Epithelial cell of esophagus (primary cell): ENCODE measurements at regions not wholly inside any gene's neighbourhood (a gene's known extent, or its start where the extent isn't known, plus 50 kb on each side); places are given as distances from the start of the nearest gene placed in this dataset.
"Not testable (repeated sequence)": the region's sequence is repeated elsewhere in the genome, so short reads cannot be mapped to it uniquely, and the experiment has no call there.

Experiments
- DNase-seq: peaks from one replicate; pipeline ENCODE4 v3.0.0; 2010; ENCODE audit warnings: low read depth
- H3K4me3 ChIP-seq: 2 replicates; pipeline ENCODE4 v1.5.1; 2011; ENCODE audit warnings: mild to moderate bottlenecking, low read length, control low read depth
- CTCF ChIP-seq: IDR thresholded peaks from 2 replicates; pipeline ENCODE4 v1.5.1; 2011; ENCODE audit warnings: low read depth, mild to moderate bottlenecking, low read length, control low read depth, inconsistent platforms; ENCODE audit not compliant: insufficient read depth; ENCODE audit errors: missing control alignments

DNA sequence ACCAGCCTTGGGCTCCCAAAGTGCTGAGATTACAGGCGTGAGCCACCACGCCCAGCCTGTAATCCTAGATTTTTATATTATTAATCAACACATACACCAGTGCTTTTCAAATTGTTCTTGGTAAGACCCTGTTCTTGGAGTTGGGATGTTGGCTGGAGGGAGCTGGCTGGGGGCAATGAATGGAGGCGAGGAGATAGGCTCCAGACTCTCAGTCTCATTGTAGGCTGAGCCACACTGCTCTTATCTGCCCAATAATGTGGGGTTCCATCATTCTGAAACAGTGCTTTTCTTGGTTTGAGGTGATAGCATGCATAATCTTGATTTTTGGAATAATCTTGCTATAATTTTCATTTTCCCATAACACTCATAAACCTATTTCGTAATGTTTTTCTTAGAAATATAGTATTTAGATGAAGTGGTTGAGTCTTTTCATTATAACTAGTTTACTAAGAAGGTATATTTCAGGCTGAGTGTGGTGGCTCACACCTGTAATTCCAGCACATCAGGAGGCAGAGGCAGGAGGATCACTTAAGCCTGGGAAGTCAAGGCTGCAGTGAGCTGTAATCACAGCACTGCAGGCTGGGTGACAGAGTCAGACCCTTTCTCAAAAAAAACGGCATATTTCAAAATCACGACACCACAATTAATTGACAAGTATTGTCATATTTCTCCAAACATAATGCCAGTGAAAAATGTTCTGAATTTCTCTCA is 65.1 kb upstream of the LYZL2 start:
- no peak for DNase-seq
- no peak overlapping the region for H3K4me3 ChIP-seq
- TF ChIP-seq CTCF: no peak

DNA sequence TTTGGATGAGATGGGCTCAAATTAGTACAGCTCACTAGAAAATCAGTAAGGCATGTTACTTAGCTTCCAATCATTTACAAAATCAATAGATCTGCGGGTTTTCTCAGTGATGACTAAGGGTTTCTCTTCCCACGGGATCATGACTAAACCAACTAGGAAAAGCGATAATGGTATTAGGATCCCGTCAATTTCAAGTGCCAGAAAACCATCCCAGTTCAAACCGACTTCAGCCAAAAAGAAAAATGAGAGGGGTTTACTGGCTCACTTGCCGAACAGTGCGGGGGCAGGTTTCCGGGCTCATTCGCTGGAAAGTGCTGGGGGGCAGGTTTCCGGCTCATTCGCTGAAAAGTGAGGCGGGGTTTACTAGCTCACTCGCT is 62.1 kb upstream of the LYZL2 start:
- DNase-seq: no peak
- H3K4me3 ChIP-seq: no peak overlapping the region
- TF ChIP-seq CTCF: no peak

DNA sequence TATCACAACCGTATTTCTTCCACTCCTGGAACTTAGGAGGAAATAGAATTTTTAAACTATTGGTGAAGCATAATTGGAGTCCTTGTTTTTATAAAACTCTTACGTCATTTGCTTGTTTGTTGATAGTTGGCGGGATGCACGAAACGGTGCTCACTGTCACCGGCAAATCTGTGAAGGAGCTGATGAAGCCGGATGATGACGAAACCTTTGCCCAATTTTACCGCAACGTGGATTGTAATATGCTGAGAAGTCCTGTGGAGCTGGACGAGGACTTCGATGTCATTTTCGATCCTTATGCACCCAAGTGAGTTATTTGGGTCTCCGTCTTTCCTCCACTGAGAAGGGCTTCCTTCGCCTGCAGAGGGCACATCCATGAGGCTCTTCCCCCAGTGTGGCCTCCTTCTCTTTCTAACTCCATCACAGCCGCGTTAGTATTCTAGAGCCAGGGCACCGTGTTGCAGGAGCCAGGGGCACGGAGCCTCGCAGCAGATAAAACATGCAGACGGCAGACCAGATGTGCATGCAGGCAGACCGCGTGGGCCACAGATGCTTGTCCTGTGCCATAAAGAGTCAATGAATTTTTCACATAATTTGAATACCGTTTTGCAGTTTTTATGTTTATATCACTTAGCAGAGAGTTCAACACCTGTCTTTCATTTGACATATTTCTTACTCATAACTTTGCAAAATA is 61.5 kb upstream of the LYZL2 start:
- not testable (repeated sequence) for DNase-seq, H3K4me3 ChIP-seq

GRCh38 chr10:30688456-30688855 is 58.9 kb upstream of the LYZL2 start:
- no peak for TF ChIP-seq CTCF
- no peak for DNase-seq
- H3K4me3 ChIP-seq: no peak overlapping the region

GRCh38 chr10:30687698-30688213 is 58.2 kb upstream of the LYZL2 start:
- TF ChIP-seq CTCF: peak; percentile 96
- H3K4me3 ChIP-seq: no peak overlapping the region
- DNase-seq: peak; percentile 76

GRCh38 chr10:30686708-30687107 is 57.2 kb upstream of the LYZL2 start:
- H3K4me3 ChIP-seq: no peak overlapping the region
- no peak for DNase-seq
- TF ChIP-seq CTCF: no peak

DNA sequence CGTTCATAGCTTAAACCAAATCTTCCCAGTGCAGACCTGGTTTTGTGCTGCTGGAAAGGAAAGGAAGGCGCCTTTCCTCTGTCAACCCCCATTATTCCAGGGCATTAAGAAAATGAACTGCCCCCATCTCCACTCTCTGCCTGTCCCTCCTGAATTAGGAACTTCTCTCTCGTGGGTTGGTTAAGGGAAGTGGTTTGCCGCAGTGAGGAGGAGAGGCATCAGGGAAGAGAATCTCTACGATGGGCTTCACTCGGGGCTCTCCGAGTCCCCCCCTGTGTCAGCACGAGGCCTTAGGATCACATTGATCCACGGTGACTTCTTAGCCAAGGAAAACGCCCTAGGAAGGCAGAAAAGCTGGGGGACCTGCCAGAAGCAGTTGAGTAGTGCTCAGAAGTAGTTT is 53.9 kb upstream of the LYZL2 start:
- no peak for TF ChIP-seq CTCF
- no peak for DNase-seq

GRCh38 chr10:30682377-30683199 is 53.0 kb upstream of the LYZL2 start:
- not testable (repeated sequence) for H3K4me3 ChIP-seq
- peak; percentile 97 for DNase-seq

More for the DNA sequence above, 53.9 kb upstream of the LYZL2 start:
- no peak overlapping the region for H3K4me3 ChIP-seq
